Endodermal cell (in vitro differentiated cells): ENCODE measurements at regions not wholly inside any gene's neighbourhood (a gene's known extent, or its start where the extent isn't known, plus 50 kb on each side); places are given as distances from the start of the nearest gene placed in this dataset.

Experiments used
- DNase-seq: peaks from one replicate; pipeline ENCODE4 v3.0.0-alpha.2; 2017
- H3K27ac ChIP-seq: 2 replicates; pipeline ENCODE4 v1.5.1; 2013; ENCODE audit warnings: mild to moderate bottlenecking, low read depth, low read length, moderate library complexity
- H3K27me3 ChIP-seq: 2 replicates; pipeline ENCODE4 v1.6.1; 2013; ENCODE audit warnings: mild to moderate bottlenecking, low read length, moderate library complexity; ENCODE audit not compliant: insufficient read depth, control insufficient read depth, poor library complexity, severe bottlenecking
- H3K36me3 ChIP-seq: 2 replicates; pipeline ENCODE4 v1.7.0; 2013; ENCODE audit warnings: mild to moderate bottlenecking, low read length, moderate library complexity; ENCODE audit not compliant: control insufficient read depth, insufficient read depth
- H3K4me1 ChIP-seq: one replicate; pipeline ENCODE4 v1.7.0; 2013; ENCODE audit warnings: low read length; ENCODE audit not compliant: control insufficient read depth, insufficient read depth
- H3K4me3 ChIP-seq: 2 replicates; pipeline ENCODE4 v1.5.1; 2013; ENCODE audit warnings: mild to moderate bottlenecking, low read length, moderate library complexity
- H3K9ac ChIP-seq: 2 replicates; pipeline ENCODE4 v1.6.1; 2013; ENCODE audit warnings: mild to moderate bottlenecking, low read length, moderate library complexity; ENCODE audit not compliant: poor library complexity, severe bottlenecking; ENCODE audit errors: extremely low read depth
- H3K9me3 ChIP-seq: 2 replicates; pipeline ENCODE4 v1.6.1; 2013; ENCODE audit warnings: mild to moderate bottlenecking, low read length, moderate library complexity; ENCODE audit not compliant: control insufficient read depth
- H3K27ac Mint-ChIP-seq: 2 replicates; pipeline ENCODE4 v1.8.0; 2020; ENCODE audit warnings: mixed read lengths
- H3K27me3 Mint-ChIP-seq: 2 replicates; pipeline ENCODE4 v1.8.0; 2021; ENCODE audit warnings: mild to moderate bottlenecking, mixed read lengths; ENCODE audit not compliant: insufficient read depth
- H3K36me3 Mint-ChIP-seq: 2 replicates; pipeline ENCODE4 v1.8.0; 2020; ENCODE audit warnings: low read depth, mixed read lengths
- H3K4me1 Mint-ChIP-seq: 2 replicates; pipeline ENCODE4 v1.8.0; 2020; ENCODE audit warnings: mixed read lengths
- H3K4me3 Mint-ChIP-seq: 2 replicates; pipeline ENCODE4 v1.8.0; 2020; ENCODE audit warnings: mild to moderate bottlenecking, moderate library complexity, mixed read lengths
- H3K9me3 Mint-ChIP-seq: 2 replicates; pipeline ENCODE4 v1.8.0; 2020; ENCODE audit warnings: mild to moderate bottlenecking, mixed read lengths
- CTCF ChIP-seq: fragments of 200-600 bp; sonication (generic); conservative IDR thresholded peaks from 2 replicates; pipeline ENCODE4 v1.5.0; 2021; ENCODE audit warnings: antibody characterized with exemption, mild to moderate bottlenecking
- WGBS, 2 experiments: methylation state at CpG; one replicate each; pipeline versions ENCODE4 v1.1.5 to v1.1.7; 2013; ENCODE audit warnings: missing lambda C conversion rate in 2 of 2, mixed read lengths in 1 of 2; ENCODE audit not compliant: insufficient coverage in 1 of 2, insufficient read length in 1 of 2; 5-methylcytosine and 5-hydroxymethylcytosine counted together

DNA sequence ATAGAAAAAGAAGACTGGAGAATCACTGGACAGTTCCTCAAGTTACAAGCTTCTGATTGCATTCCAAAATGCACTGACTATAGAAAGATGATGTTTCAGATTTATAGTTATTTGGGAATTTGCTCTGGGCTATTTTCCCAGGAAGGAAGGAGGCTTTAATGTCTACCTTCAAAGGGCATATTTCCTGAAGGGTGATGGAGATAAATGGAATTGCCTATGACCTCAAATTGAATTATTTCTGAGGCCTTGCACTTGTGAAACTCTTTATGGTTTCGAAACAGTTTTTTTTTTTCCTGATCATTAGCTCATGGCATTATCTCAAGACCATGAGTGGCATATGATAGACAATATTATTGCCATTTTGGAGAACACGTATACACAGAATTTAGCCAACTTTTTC lies 333.9 kb downstream of the METTL15 start:
- H3K27me3 Mint-ChIP-seq = peaks cover 3% of the 10 kb centered on the region
- no peaks in the 10 kb centered on the region for H3K36me3 ChIP-seq
- H3K4me1 ChIP-seq = no peaks in the 10 kb centered on the region
- no peak overlapping the region for H3K27ac Mint-ChIP-seq
- no peaks in the 10 kb centered on the region for H3K9me3 ChIP-seq
- no peak overlapping the region for H3K27ac ChIP-seq
- no peaks in the 10 kb centered on the region for H3K4me1 Mint-ChIP-seq
- no peaks in the 10 kb centered on the region for H3K9me3 Mint-ChIP-seq
- no peaks in the 10 kb centered on the region for H3K36me3 Mint-ChIP-seq
- DNase-seq = no peak
- H3K4me3 ChIP-seq = no peak overlapping the region
- 67 to 84% methylated on average over 1 to 2 of the region's 2 CpGs for WGBS, 2 experiments
- H3K9ac ChIP-seq = no peak overlapping the region
- TF ChIP-seq CTCF = no peak
- H3K4me3 Mint-ChIP-seq = no peak overlapping the region
- no peaks in the 10 kb centered on the region for H3K27me3 ChIP-seq

DNA sequence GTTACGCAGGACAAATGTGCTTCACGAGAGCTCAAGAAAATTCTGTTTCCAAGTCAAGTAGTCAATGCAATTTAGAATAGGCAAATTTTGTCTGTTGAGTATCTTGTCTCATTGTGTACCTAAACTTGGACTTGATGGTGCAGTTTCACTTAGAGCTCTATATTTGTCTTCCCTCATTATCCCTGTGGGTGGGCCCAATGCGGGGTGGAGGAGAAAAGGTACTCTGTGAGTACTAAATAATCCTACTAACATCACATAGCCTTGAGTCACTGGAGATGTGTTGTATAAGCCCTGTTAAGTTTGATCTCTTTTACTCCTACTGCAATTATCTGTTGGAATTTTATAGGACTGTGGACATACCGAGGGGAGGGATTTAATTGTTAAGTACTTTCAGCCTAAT lies 331.2 kb downstream of the METTL15 start:
- H3K36me3 ChIP-seq = no peaks in the 10 kb centered on the region
- Mint-ChIP-seq H3K27ac (no peak overlapping the region), H3K36me3 (no peaks in the 10 kb centered on the region), H3K27me3 (peaks cover 22% of the 10 kb centered on the region), H3K9me3 (no peaks in the 10 kb centered on the region), H3K4me1 (no peaks in the 10 kb centered on the region), H3K4me3 (no peak overlapping the region)
- no peaks in the 10 kb centered on the region for H3K4me1 ChIP-seq
- WGBS, 2 experiments = 91 to 93% methylated on average over 3 of the region's 4 CpGs
- DNase-seq = no peak
- H3K9ac ChIP-seq = no peak overlapping the region
- no peak overlapping the region for H3K27ac ChIP-seq
- peaks cover 14% of the 10 kb centered on the region for H3K27me3 ChIP-seq
- no peaks in the 10 kb centered on the region for H3K9me3 ChIP-seq
- H3K4me3 ChIP-seq = no peak overlapping the region
- TF ChIP-seq CTCF = no peak

DNA sequence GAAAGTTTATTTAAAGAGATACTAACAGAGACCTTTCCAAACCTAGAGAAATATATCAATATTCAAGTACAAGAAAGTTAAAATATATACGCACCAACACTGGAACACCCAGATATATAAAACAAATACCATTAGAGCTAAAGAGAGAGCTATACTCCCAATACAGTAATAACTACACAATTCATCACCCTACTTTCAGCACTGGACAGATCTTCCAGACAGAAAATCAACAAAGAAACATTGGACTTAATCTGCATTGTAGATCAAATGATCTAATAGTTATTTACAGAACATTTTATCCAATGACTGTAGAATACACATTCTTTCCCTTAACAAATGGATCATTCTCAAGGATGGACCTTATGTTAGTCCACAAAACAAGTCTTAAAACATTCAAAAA lies 311.9 kb downstream of the METTL15 start:
- H3K27me3 Mint-ChIP-seq = peaks cover 5% of the 10 kb centered on the region
- no peak overlapping the region for H3K27ac ChIP-seq
- no peak overlapping the region for H3K4me3 Mint-ChIP-seq
- H3K36me3 Mint-ChIP-seq = no peaks in the 10 kb centered on the region
- no peak for TF ChIP-seq CTCF
- H3K4me3 ChIP-seq = no peak overlapping the region
- H3K4me1 ChIP-seq = no peaks in the 10 kb centered on the region
- WGBS, 2 experiments = 89% methylated on average over 1 of the region's 1 CpG; no CpG with 5 or more reads in 1 of the 2 experiments
- H3K27ac Mint-ChIP-seq = no peak overlapping the region
- no peak for DNase-seq
- H3K9ac ChIP-seq = no peak overlapping the region
- H3K36me3 ChIP-seq = no peaks in the 10 kb centered on the region
- no peaks in the 10 kb centered on the region for H3K27me3 ChIP-seq
- no peaks in the 10 kb centered on the region for H3K9me3 Mint-ChIP-seq
- no peaks in the 10 kb centered on the region for H3K4me1 Mint-ChIP-seq
- no peaks in the 10 kb centered on the region for H3K9me3 ChIP-seq
